HT-29 (cell line): ENCODE measurements at regions not wholly inside any gene's neighbourhood (a gene's known extent, or its start where the extent isn't known, plus 50 kb on each side); places are given as distances from the start of the nearest gene placed in this dataset.

Experiments used
- DNase-seq: peaks from one replicate; pipeline ENCODE4 v3.0.0-alpha.2; 2015; ENCODE audit warnings: low spot score

GRCh38 chr1:234536741-234537140 lies 57.8 kb upstream of the TARBP1 start:
- no peak for DNase-seq

DNA sequence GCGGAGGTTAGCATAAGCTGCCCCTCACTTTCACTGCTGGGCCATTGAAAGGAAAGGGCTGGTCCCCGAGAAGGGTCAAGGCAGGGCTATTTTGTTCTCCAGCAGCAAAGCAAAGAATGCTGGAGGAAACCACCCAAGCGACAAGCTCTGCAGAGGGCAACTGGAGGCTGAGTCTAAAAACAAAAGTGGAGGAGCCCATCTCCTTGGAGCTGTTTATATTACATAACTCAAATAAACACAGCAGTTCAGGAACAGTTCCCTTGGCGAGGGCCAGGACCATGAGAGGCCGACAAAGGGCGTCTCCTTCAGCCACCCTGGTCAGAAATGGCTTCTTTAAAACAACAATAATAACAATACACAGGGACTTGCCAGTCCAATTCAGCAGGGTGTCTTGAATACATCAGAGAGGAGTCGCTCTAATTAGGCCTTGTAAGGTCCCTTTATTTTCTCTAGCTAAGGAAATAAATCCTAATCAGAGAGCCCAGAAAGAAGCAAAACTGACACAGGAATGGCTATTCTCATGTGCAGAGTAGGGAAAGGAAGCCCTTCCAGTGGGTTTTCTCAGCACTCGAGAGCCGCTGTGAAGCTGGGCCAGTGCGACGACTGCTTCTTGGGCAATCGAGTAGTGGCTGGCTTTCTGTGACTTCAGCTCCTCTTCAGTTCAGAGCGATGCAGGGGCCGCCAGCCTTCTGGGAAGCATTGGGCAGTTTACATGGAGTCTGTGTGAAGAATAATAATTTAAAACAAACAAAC lies 57.0 kb upstream of the TARBP1 start:
- no peak for DNase-seq

- no peak for DNase-seq
Measured at GRCh38 chr1:234535218-234535617, 56.2 kb upstream of the TARBP1 start.

- DNase-seq = no peak
Measured at GRCh38 chr1:234533975-234534876, 55.2 kb upstream of the TARBP1 start.

DNA sequence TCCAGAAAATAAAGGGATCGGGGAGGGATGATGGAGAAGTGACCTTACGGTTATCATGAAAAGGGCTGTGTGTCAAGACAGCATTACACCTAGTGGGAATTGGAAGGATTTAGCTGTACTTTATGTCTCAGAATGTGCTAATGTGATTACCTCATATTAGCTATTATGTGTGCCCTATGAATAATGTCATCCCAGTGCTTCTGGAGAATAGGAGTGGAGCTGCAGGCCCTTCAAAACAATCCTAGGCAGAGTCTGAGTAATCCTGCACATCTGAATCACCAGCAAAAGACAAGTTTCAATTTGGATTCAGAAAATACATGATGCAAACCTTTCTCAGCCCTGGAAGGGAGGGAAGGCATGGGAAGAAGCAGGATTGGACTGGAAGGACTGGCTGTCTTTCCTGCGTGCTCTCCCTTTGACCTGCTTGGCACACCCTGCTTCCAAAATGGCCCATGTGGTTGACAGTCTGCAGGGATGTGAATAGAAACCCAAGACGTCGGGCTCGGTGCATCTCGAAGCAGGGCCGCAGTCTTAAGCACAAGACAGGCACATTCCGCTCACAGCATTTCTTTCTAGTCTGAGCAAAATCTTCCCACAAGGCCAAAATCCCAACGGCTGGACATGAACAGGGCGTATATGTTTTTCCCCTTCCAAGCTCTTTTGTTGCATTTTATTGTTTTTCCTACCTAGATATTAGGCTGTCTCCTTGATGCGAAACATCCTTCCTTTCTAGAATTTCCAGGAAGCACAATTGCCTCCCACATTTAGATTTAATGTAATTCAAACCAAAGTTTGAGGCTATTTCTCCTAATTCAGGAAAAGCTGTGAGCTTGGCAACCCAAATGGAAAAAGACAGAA lies 54.3 kb upstream of the TARBP1 start:
- no peak for DNase-seq

DNA sequence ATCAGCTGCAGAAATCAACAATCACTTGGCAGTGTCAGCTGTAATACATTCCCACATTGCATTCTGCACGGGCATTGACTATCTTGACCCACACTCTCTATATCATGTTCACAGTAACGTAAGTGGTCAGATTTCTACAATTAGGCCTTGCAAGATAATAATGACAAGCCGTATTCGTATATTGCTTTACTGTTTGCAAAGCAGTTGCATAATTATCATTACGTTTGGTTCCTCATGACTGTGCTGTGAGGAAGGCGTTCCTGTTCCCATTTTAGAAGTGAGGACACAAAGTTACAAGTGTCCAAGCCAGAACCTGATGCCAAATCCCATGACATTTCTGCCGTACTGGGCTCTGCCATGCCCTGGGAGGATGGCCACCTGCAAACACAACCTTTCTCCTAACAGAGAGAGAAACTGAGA lies 53.5 kb upstream of the TARBP1 start:
- DNase-seq = no peak

DNA sequence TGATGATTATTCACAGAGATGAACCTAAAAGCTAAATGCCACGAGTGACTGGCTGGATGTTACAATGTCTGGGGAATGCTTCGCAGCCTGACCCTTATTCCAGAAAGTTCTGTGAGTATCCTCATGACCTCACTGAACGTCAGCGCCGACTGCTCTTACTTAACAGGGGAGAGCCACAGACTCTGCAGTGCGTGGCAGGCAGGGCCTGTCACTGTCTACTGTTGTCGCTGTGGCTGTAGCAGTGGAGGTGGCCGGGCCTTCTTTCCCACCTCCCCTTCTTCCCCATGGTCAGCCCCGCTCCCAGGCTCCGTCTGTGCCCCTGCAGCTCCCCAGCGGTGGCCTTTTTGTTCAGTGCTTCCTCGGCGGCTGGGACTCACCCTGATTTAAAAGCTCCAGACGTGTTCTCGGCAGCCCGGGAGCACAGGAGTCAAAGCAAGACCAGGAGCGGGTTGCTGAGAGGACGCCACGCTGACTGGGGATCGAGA lies 52.2 kb upstream of the TARBP1 start:
- no peak for DNase-seq

DNA sequence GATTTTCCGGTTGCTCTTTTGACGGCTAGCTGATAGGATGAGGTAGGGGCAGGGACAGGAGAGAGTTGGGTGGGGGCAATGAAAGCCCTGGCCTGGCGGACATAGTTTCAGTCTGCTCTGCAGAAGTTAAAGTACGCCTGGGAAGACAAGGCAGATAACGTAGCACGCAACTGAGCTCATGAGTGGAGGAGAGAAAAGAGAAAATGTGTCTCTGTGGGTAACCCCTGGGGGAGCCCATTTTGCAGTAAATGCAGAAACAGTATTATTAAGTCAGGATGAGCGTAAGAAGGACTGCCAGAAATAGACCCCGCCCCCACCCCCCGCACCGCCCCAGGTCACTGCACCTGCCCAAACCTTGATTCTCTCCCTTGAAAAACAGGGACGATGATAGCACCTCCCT lies 51.7 kb upstream of the TARBP1 start:
- DNase-seq = no peak

- DNase-seq = no peak
Measured at GRCh38 chr1:234529950-234530237, 50.9 kb upstream of the TARBP1 start.

DNA sequence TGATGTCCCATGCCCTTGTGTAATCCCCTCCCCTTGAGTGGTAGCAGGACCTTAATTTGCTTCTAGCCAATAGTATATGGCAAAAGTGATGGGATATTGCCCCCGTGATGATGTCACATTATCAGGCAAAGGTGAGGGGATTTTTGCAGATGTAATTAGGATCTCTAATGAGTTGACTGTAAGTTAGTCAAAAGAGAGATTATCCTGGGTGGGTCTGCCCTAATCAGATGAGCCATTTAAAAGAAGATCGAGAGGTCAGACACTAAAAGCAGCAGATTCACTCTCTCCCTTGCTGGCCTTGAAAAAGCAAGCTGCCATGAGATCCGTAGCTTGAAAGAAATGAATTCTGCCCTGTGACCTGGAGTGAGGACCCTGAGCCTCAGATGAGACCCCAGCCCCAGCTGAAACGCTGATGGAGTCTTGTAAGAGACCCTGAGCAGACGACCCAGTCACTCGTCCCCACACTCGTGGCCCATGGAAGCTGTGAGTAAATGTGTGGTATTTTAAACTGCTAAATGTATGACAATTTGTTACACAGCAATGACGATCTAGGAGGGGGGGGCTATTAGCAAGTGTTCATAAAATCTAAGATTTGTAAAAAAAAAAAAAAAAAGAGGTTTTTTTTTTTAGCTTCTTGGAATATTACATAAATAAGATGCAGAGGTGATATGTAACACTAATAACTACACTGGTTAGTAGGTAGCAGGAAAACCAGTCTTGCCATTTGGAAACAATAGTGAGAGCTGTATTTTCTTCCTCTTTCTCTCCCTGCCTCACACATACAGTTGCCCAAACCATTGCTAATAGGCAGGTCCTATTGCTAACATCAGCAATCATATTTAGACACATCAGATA lies 50.3 kb upstream of the TARBP1 start:
- DNase-seq = no peak
